Endothelial cell (in vitro differentiated cells): ENCODE measurements at regions not wholly inside any gene's neighbourhood (a gene's known extent, or its start where the extent isn't known, plus 50 kb on each side); places are given as distances from the start of the nearest gene placed in this dataset.
"Not testable (repeated sequence)": the region's sequence is repeated elsewhere in the genome, so short reads cannot be mapped to it uniquely, and the experiment has no call there.

ENCODE experiments used
- DNase-seq: peaks from one replicate; pipeline ENCODE4 v3.0.0; 2021; ENCODE audit warnings: low spot score
- H3K27ac Mint-ChIP-seq: one replicate; pipeline ENCODE4 v1.8.0; 2021; ENCODE audit warnings: mixed read lengths, inconsistent platforms; ENCODE audit not compliant: unreplicated experiment
- H3K27me3 Mint-ChIP-seq: one replicate; pipeline ENCODE4 v1.8.0; 2021; ENCODE audit warnings: mild to moderate bottlenecking, moderate library complexity, mixed read lengths, inconsistent platforms; ENCODE audit not compliant: unreplicated experiment
- H3K36me3 Mint-ChIP-seq: one replicate; pipeline ENCODE4 v1.8.0; 2021; ENCODE audit warnings: mild to moderate bottlenecking, low read depth, mixed read lengths, inconsistent platforms; ENCODE audit not compliant: unreplicated experiment
- H3K4me1 Mint-ChIP-seq: one replicate; pipeline ENCODE4 v1.8.0; 2021; ENCODE audit warnings: mild to moderate bottlenecking, mixed read lengths, inconsistent platforms; ENCODE audit not compliant: unreplicated experiment
- H3K4me3 Mint-ChIP-seq: one replicate; pipeline ENCODE4 v1.8.0; 2021; ENCODE audit warnings: mild to moderate bottlenecking, mixed read lengths, inconsistent platforms; ENCODE audit not compliant: unreplicated experiment
- H3K9me3 Mint-ChIP-seq: one replicate; pipeline ENCODE4 v1.8.0; 2021; ENCODE audit warnings: mixed read lengths, inconsistent platforms; ENCODE audit not compliant: unreplicated experiment
- CTCF ChIP-seq: fragments of 200-600 bp; sonication (generic); IDR thresholded peaks from one replicate; pipeline ENCODE4 v1.5.0; 2021; ENCODE audit warnings: antibody characterized with exemption; ENCODE audit not compliant: unreplicated experiment

- Mint-ChIP-seq H3K9me3 (no peaks in the 10 kb centered on the region), H3K4me1 (no peaks in the 10 kb centered on the region), H3K36me3 (no peaks in the 10 kb centered on the region), H3K27ac (no peak overlapping the region), H3K27me3 (no peaks in the 10 kb centered on the region), H3K4me3 (no peak overlapping the region)
- TF ChIP-seq CTCF, result no peak
- no peak for DNase-seq
Observed at GRCh38 chr6:86756640-86757229, 180.6 kb upstream of the HTR1E start.

DNA sequence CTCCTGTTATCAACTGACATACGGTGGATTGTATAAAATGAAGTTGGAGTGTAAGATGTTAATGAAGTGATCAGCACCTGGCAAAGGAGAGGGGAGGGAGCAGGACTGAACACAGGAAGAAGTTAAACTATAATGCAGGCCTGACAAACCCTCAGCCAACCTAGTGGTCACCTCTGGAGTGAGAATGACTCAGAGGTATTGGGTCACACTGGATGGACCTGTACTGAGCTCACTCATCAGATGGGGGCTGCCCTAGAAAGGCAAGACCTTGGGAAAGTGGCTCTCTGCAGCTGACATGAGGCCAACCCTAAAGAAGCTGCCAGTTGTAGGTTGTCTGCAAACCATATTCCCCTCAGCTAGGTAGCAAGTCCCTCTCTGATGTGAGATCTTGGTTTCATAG lies 193.3 kb upstream of the HTR1E start:
- Mint-ChIP-seq H3K9me3 (no peaks in the 10 kb centered on the region), H3K4me1 (no peaks in the 10 kb centered on the region), H3K27ac (no peak overlapping the region), H3K4me3 (no peak overlapping the region), H3K27me3 (peaks cover 3% of the 10 kb centered on the region), H3K36me3 (no peaks in the 10 kb centered on the region)
- no peak for DNase-seq
- TF ChIP-seq CTCF, result no peak

DNA sequence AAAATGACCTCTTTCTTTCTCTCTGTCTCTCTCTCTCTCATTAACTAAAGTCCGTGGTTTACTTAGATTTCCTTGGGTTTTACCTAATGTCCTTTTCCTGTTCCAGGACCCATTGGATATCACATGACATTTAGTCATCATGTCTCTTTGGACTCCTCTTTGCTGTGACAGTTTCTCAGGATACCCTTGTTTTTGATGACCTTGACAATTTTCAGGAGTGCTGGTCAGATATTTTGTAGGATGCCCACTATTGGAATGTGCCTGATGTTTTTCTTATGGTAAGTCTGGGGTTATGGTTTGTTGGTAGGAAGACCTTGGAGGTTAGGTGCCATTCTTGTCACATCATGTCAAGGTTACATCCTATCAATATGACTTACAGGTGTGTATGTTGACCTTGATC lies 199.2 kb upstream of the HTR1E start:
- no peak for TF ChIP-seq CTCF
- H3K36me3 Mint-ChIP-seq, result no peaks in the 10 kb centered on the region
- peaks cover 2% of the 10 kb centered on the region for H3K27me3 Mint-ChIP-seq
- H3K4me1 Mint-ChIP-seq, result no peaks in the 10 kb centered on the region
- H3K27ac Mint-ChIP-seq, result no peak overlapping the region
- no peak overlapping the region for H3K4me3 Mint-ChIP-seq
- DNase-seq, result no peak
- H3K9me3 Mint-ChIP-seq, result no peaks in the 10 kb centered on the region

GRCh38 chr6:86731631-86732030 lies 205.7 kb upstream of the HTR1E start:
- DNase-seq, H3K9me3 Mint-ChIP-seq, H3K4me1 Mint-ChIP-seq, H3K4me3 Mint-ChIP-seq, H3K27ac Mint-ChIP-seq, H3K27me3 Mint-ChIP-seq, H3K36me3 Mint-ChIP-seq: not testable (repeated sequence)

DNA sequence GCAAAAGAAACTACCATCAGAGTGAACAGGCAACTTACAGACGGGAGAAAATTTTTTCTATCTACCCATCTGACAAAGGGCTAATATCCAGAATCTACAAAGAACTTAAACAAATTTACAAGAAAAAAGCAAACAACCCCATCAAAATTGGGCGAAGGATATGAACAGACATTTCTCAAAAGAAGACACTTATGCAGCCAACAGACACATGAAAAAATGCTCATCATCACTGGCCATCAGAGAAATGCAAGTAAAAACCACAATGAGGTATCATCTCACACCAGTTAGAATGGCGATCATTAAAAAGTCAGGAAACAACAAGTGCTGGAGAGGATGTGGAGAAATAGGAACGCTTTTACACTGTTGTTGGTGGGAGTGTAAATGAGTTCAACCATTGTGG lies 206.6 kb upstream of the HTR1E start:
- not testable (repeated sequence) for H3K27me3 Mint-ChIP-seq

GRCh38 chr6:86730216-86730615 lies 207.1 kb upstream of the HTR1E start:
- Mint-ChIP-seq H3K27ac (no peak overlapping the region), H3K4me1 (no peaks in the 10 kb centered on the region), H3K27me3 (no peaks in the 10 kb centered on the region), H3K4me3 (no peak overlapping the region), H3K9me3 (peaks cover 7% of the 10 kb centered on the region), H3K36me3 (peaks cover 4% of the 10 kb centered on the region)
- no peak for DNase-seq
- no peak for TF ChIP-seq CTCF

More for the DNA sequence above, 206.6 kb upstream of the HTR1E start:
- H3K36me3 Mint-ChIP-seq, H3K9me3 Mint-ChIP-seq, H3K4me1 Mint-ChIP-seq, DNase-seq, H3K4me3 Mint-ChIP-seq, H3K27ac Mint-ChIP-seq: not testable (repeated sequence)
